OCI-LY1 (cell line): ENCODE measurements at regions not wholly inside any gene's neighbourhood (a gene's known extent, or its start where the extent isn't known, plus 50 kb on each side); places are given as distances from the start of the nearest gene placed in this dataset.
"Not testable (repeated sequence)": the region's sequence is repeated elsewhere in the genome, so short reads cannot be mapped to it uniquely, and the experiment has no call there.

Experiments used
- EZH2 ChIP-seq: fragments of 200-600 bp; sonication (generic), shearing (Covaris generic); IDR thresholded peaks from 2 replicates; pipeline ENCODE4 v1.8.0; 2017; ENCODE audit warnings: borderline replicate concordance, mixed run types, mild to moderate bottlenecking, antibody characterized with exemption, low read length, moderate library complexity, mixed read lengths
- TF ChIP-seq, protein P1 (sequence below): fragments of 200-600 bp; sonication (generic), shearing (Covaris generic); IDR thresholded peaks from 2 replicates; pipeline ENCODE4 v1.5.1; 2017; ENCODE audit warnings: mild to moderate bottlenecking, antibody characterized with exemption, low read length, moderate library complexity, mixed read lengths

DNA sequence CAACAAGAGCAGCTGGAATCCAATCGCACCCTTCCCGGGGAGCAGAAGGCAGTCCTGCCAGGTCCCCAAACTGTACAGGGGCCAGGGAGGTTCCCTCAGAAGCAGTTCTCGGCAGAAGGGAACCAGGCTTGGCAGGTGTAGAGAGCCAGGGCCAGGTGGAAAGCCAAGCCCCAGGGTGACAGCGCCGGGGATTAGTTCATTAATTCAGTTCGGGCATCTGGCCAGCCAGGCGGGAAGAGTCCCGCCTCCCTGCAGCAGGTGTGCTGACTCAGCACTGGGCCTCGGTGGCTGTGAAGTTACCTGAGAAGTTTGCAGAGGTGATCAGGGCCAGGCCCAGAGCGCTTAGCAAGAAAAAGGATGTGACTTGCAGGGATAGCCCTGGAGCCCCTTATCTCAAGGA, 4060.0 kb upstream of the TPTE start:
- TF ChIP-seq, protein P1, sequence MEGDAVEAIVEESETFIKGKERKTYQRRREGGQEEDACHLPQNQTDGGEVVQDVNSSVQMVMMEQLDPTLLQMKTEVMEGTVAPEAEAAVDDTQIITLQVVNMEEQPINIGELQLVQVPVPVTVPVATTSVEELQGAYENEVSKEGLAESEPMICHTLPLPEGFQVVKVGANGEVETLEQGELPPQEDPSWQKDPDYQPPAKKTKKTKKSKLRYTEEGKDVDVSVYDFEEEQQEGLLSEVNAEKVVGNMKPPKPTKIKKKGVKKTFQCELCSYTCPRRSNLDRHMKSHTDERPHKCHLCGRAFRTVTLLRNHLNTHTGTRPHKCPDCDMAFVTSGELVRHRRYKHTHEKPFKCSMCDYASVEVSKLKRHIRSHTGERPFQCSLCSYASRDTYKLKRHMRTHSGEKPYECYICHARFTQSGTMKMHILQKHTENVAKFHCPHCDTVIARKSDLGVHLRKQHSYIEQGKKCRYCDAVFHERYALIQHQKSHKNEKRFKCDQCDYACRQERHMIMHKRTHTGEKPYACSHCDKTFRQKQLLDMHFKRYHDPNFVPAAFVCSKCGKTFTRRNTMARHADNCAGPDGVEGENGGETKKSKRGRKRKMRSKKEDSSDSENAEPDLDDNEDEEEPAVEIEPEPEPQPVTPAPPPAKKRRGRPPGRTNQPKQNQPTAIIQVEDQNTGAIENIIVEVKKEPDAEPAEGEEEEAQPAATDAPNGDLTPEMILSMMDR: not testable (repeated sequence)
- not testable (repeated sequence) for TF ChIP-seq EZH2
